SK-N-MC (cell line): ENCODE measurements at regions not wholly inside any gene's neighbourhood (a gene's known extent, or its start where the extent isn't known, plus 50 kb on each side); places are given as distances from the start of the nearest gene placed in this dataset.

ENCODE experiments used
- EZH2 ChIP-seq: fragments of 200-600 bp; sonication (generic); IDR thresholded peaks from one replicate; pipeline ENCODE4 v1.6.1; 2017; ENCODE audit warnings: antibody characterized with exemption
- FOXP2 ChIP-seq: optimal IDR thresholded peaks from 2 replicates; pipeline ENCODE3; 2011; ENCODE audit warnings: mild to moderate bottlenecking, moderate library complexity; ENCODE audit not compliant: insufficient read depth; ENCODE audit errors: extremely low read length, control extremely low read depth
- POLR2AphosphoS5 ChIP-seq: IDR thresholded peaks from 2 replicates; pipeline ENCODE4 v1.6.1; 2012; ENCODE audit warnings: mild to moderate bottlenecking, low read depth, low read length, borderline replicate concordance

- TF ChIP-seq EZH2 = no peak
- no peak for TF ChIP-seq POLR2AphosphoS5
- no peak for TF ChIP-seq FOXP2
Measured at GRCh38 chrX:15016051-15016450, 142.8 kb downstream of the MOSPD2 start.
